Esophagus muscularis mucosa (tissue), 4 donors: ENCODE measurements at regions not wholly inside any gene's neighbourhood (a gene's known extent, or its start where the extent isn't known, plus 50 kb on each side); places are given as distances from the start of the nearest gene placed in this dataset.

Experiments used
- CTCF ChIP-seq, 3 experiments: fragments of 200-600 bp in 2 of 3; fragments of 450-650 bp in 1 of 3; sonication (generic) in 2 of 3; IDR thresholded peaks; one replicate each; pipeline ENCODE4 v1.5.1; 2017 to 2019; ENCODE audit warnings: antibody characterized with exemption in 3 of 3, mild to moderate bottlenecking in 2 of 3, moderate library complexity in 1 of 3
- EP300 ChIP-seq: sonication (generic); formaldehyde crosslinking; IDR thresholded peaks from one replicate; pipeline ENCODE4 v1.6.1; 2017; ENCODE audit warnings: antibody characterized with exemption
- POLR2A ChIP-seq: fragments of 450-650 bp; IDR thresholded peaks from one replicate; pipeline ENCODE4 v1.6.1; 2017; ENCODE audit warnings: antibody characterized with exemption, moderate library complexity, mild to moderate bottlenecking, low read depth
- POLR2AphosphoS5 ChIP-seq, 2 donors: sonication (generic); formaldehyde crosslinking; IDR thresholded peaks; one replicate each; pipeline ENCODE4 v1.6.1; 2017; ENCODE audit warnings: antibody characterized with exemption in 2 of 2

DNA sequence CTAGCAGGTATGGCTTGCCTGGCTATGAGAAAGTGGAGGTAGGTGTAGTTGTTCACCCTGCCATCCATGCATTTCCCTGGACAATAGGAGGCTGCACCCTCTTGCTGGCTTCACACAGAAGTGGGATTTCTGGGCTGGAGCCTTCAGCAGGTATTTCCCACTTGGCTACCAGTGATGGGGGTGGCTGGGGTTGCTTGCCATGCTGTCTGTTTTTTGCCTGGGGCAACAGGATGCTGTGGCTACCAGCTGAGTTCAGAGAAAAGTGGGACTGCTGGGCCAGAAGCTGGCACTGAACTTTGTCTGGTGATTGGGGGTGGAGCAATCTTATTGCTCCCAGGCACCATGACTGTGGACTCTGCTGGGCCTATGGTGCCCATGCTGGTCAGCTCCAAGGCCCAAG is 299.6 kb downstream of the FAM170A start:
- no peak for TF ChIP-seq CTCF (IDR thresholded peaks at IDR 0.05)
- TF ChIP-seq POLR2A = no peak
- TF ChIP-seq POLR2AphosphoS5 (IDR thresholded peaks at IDR 0.05) = no peak
- TF ChIP-seq EP300 = no peak
